ENCODE measurements at regions not wholly inside any gene's neighbourhood (a gene's known extent, or its start where the extent isn't known, plus 50 kb on each side); places are given as distances from the start of the nearest gene placed in this dataset.

DNA sequence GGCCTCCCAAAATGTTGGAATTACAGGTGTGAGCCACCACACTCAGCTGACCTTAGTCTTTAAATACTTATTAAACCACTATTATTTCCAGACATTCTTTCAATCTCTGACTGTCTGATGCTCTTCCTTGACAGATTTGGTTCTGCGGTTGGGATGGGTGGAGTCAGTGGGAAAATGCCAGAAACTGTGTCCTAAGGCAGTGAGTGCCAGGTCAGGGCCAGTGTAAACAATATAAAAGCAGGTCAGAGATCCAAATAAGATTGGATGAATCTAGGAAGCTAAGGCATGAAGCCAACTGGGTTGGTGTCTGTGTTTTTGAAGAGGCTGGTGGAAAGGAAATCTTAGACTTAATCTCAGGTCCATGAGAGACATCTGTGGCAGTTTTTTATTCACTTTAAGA, 74.7 kb downstream of the KLF5 start:
- Histone ChIP-seq H3K27ac (no peak overlapping the region), H3K4me2 (no peak overlapping the region), H3K79me2 (ENCODE audit: insufficient read depth, low read depth) (no peaks in the 10 kb centered on the region), H2AFZ (ENCODE audit: low read depth) (no peak overlapping the region), H3K4me1 (ENCODE audit: low read depth, poor library complexity, severe bottlenecking) (no peaks in the 10 kb centered on the region), H4K20me1 (ENCODE audit: insufficient read depth) (no peaks in the 10 kb centered on the region), H3K9ac (no peak overlapping the region), H3K36me3 (ENCODE audit: insufficient read depth) (no peaks in the 10 kb centered on the region), H3K4me3 (IDR thresholded peaks at IDR 0.05; ENCODE audit: insufficient read depth, low read depth, low read length) (no peak overlapping the region), H3K27me3 (ENCODE audit: insufficient read depth, low read depth) (no peaks in the 10 kb centered on the region)
- TF ChIP-seq, protein P1, sequence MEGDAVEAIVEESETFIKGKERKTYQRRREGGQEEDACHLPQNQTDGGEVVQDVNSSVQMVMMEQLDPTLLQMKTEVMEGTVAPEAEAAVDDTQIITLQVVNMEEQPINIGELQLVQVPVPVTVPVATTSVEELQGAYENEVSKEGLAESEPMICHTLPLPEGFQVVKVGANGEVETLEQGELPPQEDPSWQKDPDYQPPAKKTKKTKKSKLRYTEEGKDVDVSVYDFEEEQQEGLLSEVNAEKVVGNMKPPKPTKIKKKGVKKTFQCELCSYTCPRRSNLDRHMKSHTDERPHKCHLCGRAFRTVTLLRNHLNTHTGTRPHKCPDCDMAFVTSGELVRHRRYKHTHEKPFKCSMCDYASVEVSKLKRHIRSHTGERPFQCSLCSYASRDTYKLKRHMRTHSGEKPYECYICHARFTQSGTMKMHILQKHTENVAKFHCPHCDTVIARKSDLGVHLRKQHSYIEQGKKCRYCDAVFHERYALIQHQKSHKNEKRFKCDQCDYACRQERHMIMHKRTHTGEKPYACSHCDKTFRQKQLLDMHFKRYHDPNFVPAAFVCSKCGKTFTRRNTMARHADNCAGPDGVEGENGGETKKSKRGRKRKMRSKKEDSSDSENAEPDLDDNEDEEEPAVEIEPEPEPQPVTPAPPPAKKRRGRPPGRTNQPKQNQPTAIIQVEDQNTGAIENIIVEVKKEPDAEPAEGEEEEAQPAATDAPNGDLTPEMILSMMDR (conservative IDR thresholded peaks at IDR 0.05; ENCODE audit: low read depth, low read length): no peak

- no peak overlapping the region for H3K4me3 ChIP-seq (IDR thresholded peaks at IDR 0.05; ENCODE audit: insufficient read depth, low read depth, low read length)
- H3K27me3 ChIP-seq (ENCODE audit: insufficient read depth, low read depth): no peaks in the 10 kb centered on the region
- no peak overlapping the region for H2AFZ ChIP-seq (ENCODE audit: low read depth)
- no peaks in the 10 kb centered on the region for H3K79me2 ChIP-seq (ENCODE audit: insufficient read depth, low read depth)
- no peak overlapping the region for H3K4me2 ChIP-seq
- TF ChIP-seq, protein P1 (conservative IDR thresholded peaks at IDR 0.05; ENCODE audit: low read depth, low read length): no peak
- no peaks in the 10 kb centered on the region for H3K4me1 ChIP-seq (ENCODE audit: low read depth, poor library complexity, severe bottlenecking)
- no peak overlapping the region for H3K27ac ChIP-seq
- H3K36me3 ChIP-seq (ENCODE audit: insufficient read depth): no peaks in the 10 kb centered on the region
- no peak overlapping the region for H3K9ac ChIP-seq
- no peaks in the 10 kb centered on the region for H4K20me1 ChIP-seq (ENCODE audit: insufficient read depth)
These were observed 72.4 kb downstream of the KLF5 start for GRCh38 chr13:73131247-73131646.

- H3K27me3 ChIP-seq (ENCODE audit: insufficient read depth, low read depth): no peaks in the 10 kb centered on the region
- no peak overlapping the region for H3K4me2 ChIP-seq
- TF ChIP-seq, protein P1 (conservative IDR thresholded peaks at IDR 0.05; ENCODE audit: low read depth, low read length): no peak
- H3K27ac ChIP-seq: no peak overlapping the region
- no peaks in the 10 kb centered on the region for H3K4me1 ChIP-seq (ENCODE audit: low read depth, poor library complexity, severe bottlenecking)
- H4K20me1 ChIP-seq (ENCODE audit: insufficient read depth): no peaks in the 10 kb centered on the region
- no peaks in the 10 kb centered on the region for H3K36me3 ChIP-seq (ENCODE audit: insufficient read depth)
- H3K9ac ChIP-seq: no peak overlapping the region
- no peak overlapping the region for H3K4me3 ChIP-seq (IDR thresholded peaks at IDR 0.05; ENCODE audit: insufficient read depth, low read depth, low read length)
- H2AFZ ChIP-seq (ENCODE audit: low read depth): no peak overlapping the region
- no peaks in the 10 kb centered on the region for H3K79me2 ChIP-seq (ENCODE audit: insufficient read depth, low read depth)
These were observed 70.2 kb downstream of the KLF5 start for GRCh38 chr13:73129023-73129422.
